Brain microvascular endothelial cell (primary cell): ENCODE measurements at regions not wholly inside any gene's neighbourhood (a gene's known extent, or its start where the extent isn't known, plus 50 kb on each side); places are given as distances from the start of the nearest gene placed in this dataset.

Experiments used
- DNase-seq: peaks from one replicate; pipeline ENCODE4 v3.0.0-alpha.2; 2020
- H3K27ac ChIP-seq: fragments of 250-450 bp; sonication (Bioruptor Pico); 2 replicates; pipeline ENCODE4 v1.5.1; 2020; ENCODE audit warnings: mild to moderate bottlenecking, moderate library complexity
- H3K27me3 ChIP-seq: fragments of 250-450 bp; sonication (Bioruptor Pico); replicated peaks from 2 replicates; pipeline ENCODE4 v1.5.1; 2020; ENCODE audit warnings: mild to moderate bottlenecking
- H3K36me3 ChIP-seq: fragments of 250-450 bp; sonication (Bioruptor Pico); replicated peaks from 2 replicates; pipeline ENCODE4 v1.5.1; 2020; ENCODE audit warnings: mild to moderate bottlenecking
- H3K4me3 ChIP-seq: 2 replicates; pipeline ENCODE4 v1.5.1; 2011; ENCODE audit warnings: low read depth, mild to moderate bottlenecking, control low read depth, low read length, moderate library complexity
- in situ Hi-C: cut with HindIII; loops from 2 replicates; pipeline ENCODE4 v1.10.0; 2017; ENCODE audit warnings: low sequenced_read_pairs, low pct_ligation_motif_present
- TF ChIP-seq, protein P1 (sequence below): IDR thresholded peaks from 2 replicates; pipeline ENCODE4 v1.5.1; 2011; ENCODE audit warnings: low read depth, mild to moderate bottlenecking, moderate library complexity, low read length, control low read depth, inconsistent platforms; ENCODE audit errors: missing control alignments

DNA sequence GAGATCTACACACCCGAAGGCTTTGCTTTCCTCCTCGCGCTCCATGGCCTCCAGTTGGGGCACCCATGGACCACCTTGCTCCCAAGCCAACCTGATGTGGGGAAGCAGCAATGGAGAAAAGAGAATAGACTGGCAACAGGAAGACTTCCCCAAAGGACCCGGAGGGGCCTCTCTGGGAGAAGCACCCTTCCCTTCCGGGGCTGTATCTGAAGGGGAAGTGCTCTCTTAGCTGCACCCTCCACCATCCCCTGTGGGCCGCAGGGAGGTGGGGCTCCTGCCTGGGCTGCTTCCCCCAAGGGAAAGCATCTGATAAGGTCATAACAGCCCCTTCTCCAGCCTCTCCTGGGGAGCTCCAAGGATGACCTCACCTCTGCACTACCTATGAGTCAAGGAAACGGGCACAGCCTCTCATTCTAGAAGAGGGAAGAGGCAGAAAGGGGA is 100.2 kb downstream of the RIPK4 start:
- no peak overlapping the region for H3K27ac ChIP-seq
- in situ Hi-C loops: no loop called here
- no peaks in the 10 kb centered on the region for H3K36me3 ChIP-seq
- no peak overlapping the region for H3K4me3 ChIP-seq
- DNase-seq: no peak
- TF ChIP-seq, protein P1, sequence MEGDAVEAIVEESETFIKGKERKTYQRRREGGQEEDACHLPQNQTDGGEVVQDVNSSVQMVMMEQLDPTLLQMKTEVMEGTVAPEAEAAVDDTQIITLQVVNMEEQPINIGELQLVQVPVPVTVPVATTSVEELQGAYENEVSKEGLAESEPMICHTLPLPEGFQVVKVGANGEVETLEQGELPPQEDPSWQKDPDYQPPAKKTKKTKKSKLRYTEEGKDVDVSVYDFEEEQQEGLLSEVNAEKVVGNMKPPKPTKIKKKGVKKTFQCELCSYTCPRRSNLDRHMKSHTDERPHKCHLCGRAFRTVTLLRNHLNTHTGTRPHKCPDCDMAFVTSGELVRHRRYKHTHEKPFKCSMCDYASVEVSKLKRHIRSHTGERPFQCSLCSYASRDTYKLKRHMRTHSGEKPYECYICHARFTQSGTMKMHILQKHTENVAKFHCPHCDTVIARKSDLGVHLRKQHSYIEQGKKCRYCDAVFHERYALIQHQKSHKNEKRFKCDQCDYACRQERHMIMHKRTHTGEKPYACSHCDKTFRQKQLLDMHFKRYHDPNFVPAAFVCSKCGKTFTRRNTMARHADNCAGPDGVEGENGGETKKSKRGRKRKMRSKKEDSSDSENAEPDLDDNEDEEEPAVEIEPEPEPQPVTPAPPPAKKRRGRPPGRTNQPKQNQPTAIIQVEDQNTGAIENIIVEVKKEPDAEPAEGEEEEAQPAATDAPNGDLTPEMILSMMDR: no peak
- H3K27me3 ChIP-seq: no peaks in the 10 kb centered on the region

DNA sequence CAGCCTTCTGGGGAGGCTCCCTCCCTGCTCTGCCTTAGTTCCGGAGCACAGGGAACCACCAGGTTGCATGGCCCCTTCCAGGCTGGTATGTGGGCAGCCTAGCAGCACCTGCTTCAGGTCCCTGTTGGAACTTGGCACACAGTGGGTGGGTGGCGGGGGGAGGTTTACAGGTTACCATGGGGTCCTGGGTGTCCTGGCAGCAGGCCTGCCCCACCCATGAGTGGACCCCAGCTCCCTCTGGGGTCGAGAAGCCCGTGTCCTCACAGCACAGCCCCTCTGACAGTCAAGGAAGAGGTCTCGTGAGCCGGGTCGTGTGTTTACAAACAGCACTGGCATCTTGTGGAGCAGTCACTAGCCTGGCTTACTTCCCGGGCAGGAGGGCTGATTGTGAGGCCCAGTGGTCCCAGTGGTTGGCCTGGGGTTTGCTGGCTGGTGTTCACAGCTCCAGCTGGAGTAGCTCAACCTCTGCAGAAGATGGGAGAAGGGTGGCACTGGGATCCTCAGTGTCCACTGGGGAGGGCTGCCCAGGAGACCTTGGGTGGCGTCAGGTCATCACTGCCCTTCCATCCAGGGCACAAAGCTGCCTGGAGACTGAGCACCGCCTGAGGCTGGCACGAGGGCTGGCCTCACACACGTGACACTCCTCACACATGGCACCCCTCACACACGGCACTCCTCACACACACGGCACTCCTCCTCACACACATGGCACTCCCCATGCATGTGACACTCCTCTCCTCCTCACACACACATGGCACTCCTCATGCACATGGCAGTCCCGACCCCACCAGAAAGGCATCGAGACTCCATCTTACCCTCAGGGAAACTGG is 100.9 kb downstream of the RIPK4 start:
- TF ChIP-seq, protein P1: no peak
- in situ Hi-C loops: no loop called here
- H3K36me3 ChIP-seq: no peaks in the 10 kb centered on the region
- H3K27me3 ChIP-seq: no peaks in the 10 kb centered on the region
- no peak overlapping the region for H3K4me3 ChIP-seq
- no peak overlapping the region for H3K27ac ChIP-seq
- no peak for DNase-seq

DNA sequence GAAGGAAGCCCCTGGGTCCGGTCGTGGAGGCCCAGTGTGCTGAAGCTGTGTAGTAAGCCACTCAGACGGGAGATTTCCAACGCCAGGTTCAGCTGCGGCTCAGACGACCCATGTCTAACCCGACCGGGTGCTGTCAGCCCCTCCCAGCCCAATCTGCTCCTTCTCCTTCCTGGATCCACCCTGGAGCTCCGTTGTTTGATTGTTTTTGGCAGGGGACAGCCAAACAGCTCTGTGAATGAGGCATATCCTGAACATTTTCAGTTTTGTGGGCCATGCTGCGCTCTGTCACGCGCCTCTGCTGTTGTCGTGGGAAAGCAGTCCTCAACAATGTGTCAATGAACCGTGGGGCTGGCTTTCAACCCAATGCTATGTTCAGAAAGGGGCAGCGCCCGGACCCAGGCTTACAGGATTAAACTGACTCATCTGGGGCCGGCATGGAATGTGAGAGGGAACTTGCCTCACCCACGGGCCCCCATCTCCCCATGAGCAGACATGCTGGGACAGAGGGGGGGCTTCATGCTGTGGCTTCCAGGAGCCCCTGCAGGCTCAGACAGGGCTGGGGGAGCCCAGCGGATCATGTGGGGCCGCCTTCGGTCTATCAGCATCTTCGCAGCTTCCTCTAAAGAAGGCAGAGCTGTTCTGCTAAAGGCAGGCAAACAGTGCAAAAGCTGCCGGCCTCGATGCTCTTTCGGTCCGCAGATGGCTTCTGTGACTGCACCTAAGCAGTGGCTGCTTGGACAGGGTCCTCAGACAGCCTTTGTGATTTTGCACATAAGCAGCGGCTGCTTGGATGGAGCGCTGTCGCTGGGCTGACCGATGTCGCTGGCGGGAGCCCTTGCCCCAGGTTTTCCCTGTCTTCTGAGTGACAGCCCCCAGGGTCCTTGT is 101.7 kb downstream of the RIPK4 start:
- Histone ChIP-seq H3K4me3 (no peak overlapping the region), H3K27ac (peak overlapping the region; percentile 43), H3K27me3 (no peaks in the 10 kb centered on the region), H3K36me3 (no peaks in the 10 kb centered on the region)
- TF ChIP-seq, protein P1: no peak
- DNase-seq: peak; percentile 68
- in situ Hi-C loops: no loop called here

DNA sequence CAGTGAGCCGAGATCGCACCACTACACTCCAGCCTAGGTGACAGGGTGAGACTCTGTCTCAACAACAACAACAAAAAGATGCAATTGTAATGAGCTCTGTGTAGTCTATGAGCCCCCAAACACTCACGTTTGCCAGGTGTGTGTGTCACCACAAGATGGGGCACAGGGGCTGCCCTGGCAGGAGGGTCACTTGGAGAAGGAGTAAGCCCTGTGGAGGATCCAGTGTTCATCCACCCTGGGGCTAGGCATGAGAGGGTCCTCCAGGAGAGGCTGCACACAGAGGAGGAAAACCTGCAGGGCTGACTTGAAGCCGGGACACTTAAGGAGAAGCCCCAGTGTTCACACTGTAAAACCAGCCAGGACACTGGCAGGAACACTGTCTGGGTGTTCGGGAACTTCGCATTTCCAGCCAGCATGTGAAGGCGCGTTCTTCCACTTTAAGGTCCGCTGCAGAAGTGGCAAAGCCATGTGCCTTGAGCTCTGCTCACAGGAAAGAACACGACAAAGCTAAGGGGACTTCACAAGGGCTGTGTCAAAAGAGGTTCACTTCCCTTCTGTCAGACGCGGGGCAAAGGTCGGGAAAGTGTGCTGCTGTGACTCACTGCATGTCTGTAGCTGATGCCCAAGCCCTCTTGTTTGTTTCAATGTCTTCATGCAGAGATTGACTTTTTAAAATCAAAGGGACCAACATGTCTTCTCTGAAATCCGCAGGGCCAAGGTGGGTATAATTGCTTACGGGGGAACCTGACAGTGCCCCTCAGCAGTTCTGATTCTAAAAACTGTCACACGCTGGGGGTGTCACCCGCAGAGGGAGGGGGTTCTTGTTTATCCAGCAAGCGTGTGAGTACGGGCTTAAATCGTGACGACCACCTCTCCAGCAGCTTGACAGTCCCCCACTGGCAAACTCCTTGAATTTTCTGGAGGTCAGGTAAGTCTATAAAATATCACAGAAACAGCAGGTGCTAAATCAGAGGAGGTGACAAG is 102.8 kb downstream of the RIPK4 start:
- DNase-seq: peak; percentile 46
- Histone ChIP-seq H3K36me3 (no peaks in the 10 kb centered on the region), H3K4me3 (no peak overlapping the region), H3K27ac (peak overlapping the region; percentile 43), H3K27me3 (no peaks in the 10 kb centered on the region)
- in situ Hi-C loops: no loop called here
- TF ChIP-seq, protein P1: no peak

DNA sequence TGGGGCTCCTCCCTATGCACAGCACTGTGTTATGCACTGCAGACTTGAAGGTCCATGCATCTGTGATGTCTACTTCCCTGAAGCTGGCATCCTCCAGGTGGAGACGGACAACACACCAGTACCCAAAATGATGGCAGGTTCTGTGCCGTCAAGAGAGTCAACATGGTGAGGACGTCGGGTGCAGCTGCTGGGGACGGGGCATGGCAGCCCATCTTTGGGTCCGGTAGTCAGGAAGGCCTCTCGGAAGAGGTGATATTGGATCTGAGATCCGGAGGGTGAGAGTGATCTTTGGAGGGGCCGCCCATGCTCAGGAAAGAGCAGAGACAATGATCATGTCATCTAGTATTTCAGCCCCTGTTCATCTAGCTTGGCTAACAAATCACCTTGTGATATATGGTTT is 104.1 kb downstream of the RIPK4 start:
- Histone ChIP-seq H3K4me3 (no peak overlapping the region), H3K27me3 (no peaks in the 10 kb centered on the region), H3K36me3 (no peaks in the 10 kb centered on the region), H3K27ac (no peak overlapping the region)
- no peak for DNase-seq
- TF ChIP-seq, protein P1: no peak
- in situ Hi-C loops: no loop called here
